Endodermal cell (in vitro differentiated cells): ENCODE measurements at regions not wholly inside any gene's neighbourhood (a gene's known extent, or its start where the extent isn't known, plus 50 kb on each side); places are given as distances from the start of the nearest gene placed in this dataset.

Experiments used
- DNase-seq: peaks from one replicate; pipeline ENCODE4 v3.0.0-alpha.2; 2017
- H3K27ac ChIP-seq: 2 replicates; pipeline ENCODE4 v1.5.1; 2013; ENCODE audit warnings: mild to moderate bottlenecking, low read depth, low read length, moderate library complexity
- H3K27me3 ChIP-seq: 2 replicates; pipeline ENCODE4 v1.6.1; 2013; ENCODE audit warnings: mild to moderate bottlenecking, low read length, moderate library complexity; ENCODE audit not compliant: insufficient read depth, control insufficient read depth, poor library complexity, severe bottlenecking
- H3K36me3 ChIP-seq: 2 replicates; pipeline ENCODE4 v1.7.0; 2013; ENCODE audit warnings: mild to moderate bottlenecking, low read length, moderate library complexity; ENCODE audit not compliant: control insufficient read depth, insufficient read depth
- H3K4me1 ChIP-seq: one replicate; pipeline ENCODE4 v1.7.0; 2013; ENCODE audit warnings: low read length; ENCODE audit not compliant: control insufficient read depth, insufficient read depth
- H3K4me3 ChIP-seq: 2 replicates; pipeline ENCODE4 v1.5.1; 2013; ENCODE audit warnings: mild to moderate bottlenecking, low read length, moderate library complexity
- H3K9ac ChIP-seq: 2 replicates; pipeline ENCODE4 v1.6.1; 2013; ENCODE audit warnings: mild to moderate bottlenecking, low read length, moderate library complexity; ENCODE audit not compliant: poor library complexity, severe bottlenecking; ENCODE audit errors: extremely low read depth
- H3K9me3 ChIP-seq: 2 replicates; pipeline ENCODE4 v1.6.1; 2013; ENCODE audit warnings: mild to moderate bottlenecking, low read length, moderate library complexity; ENCODE audit not compliant: control insufficient read depth
- H3K27ac Mint-ChIP-seq: 2 replicates; pipeline ENCODE4 v1.8.0; 2020; ENCODE audit warnings: mixed read lengths
- H3K27me3 Mint-ChIP-seq: 2 replicates; pipeline ENCODE4 v1.8.0; 2021; ENCODE audit warnings: mild to moderate bottlenecking, mixed read lengths; ENCODE audit not compliant: insufficient read depth
- H3K36me3 Mint-ChIP-seq: 2 replicates; pipeline ENCODE4 v1.8.0; 2020; ENCODE audit warnings: low read depth, mixed read lengths
- H3K4me1 Mint-ChIP-seq: 2 replicates; pipeline ENCODE4 v1.8.0; 2020; ENCODE audit warnings: mixed read lengths
- H3K4me3 Mint-ChIP-seq: 2 replicates; pipeline ENCODE4 v1.8.0; 2020; ENCODE audit warnings: mild to moderate bottlenecking, moderate library complexity, mixed read lengths
- H3K9me3 Mint-ChIP-seq: 2 replicates; pipeline ENCODE4 v1.8.0; 2020; ENCODE audit warnings: mild to moderate bottlenecking, mixed read lengths
- CTCF ChIP-seq: fragments of 200-600 bp; sonication (generic); conservative IDR thresholded peaks from 2 replicates; pipeline ENCODE4 v1.5.0; 2021; ENCODE audit warnings: antibody characterized with exemption, mild to moderate bottlenecking
- WGBS, 2 experiments: methylation state at CpG; one replicate each; pipeline versions ENCODE4 v1.1.5 to v1.1.7; 2013; ENCODE audit warnings: missing lambda C conversion rate in 2 of 2, mixed read lengths in 1 of 2; ENCODE audit not compliant: insufficient coverage in 1 of 2, insufficient read length in 1 of 2; 5-methylcytosine and 5-hydroxymethylcytosine counted together

GRCh38 chr12:90038289-90038688, 329.7 kb upstream of the ATP2B1 start:
- H3K27me3 Mint-ChIP-seq: no peaks in the 10 kb centered on the region
- Histone ChIP-seq H3K27me3 (no peaks in the 10 kb centered on the region), H3K4me1 (no peaks in the 10 kb centered on the region), H3K4me3 (no peak overlapping the region), H3K9ac (no peak overlapping the region), H3K36me3 (no peaks in the 10 kb centered on the region), H3K9me3 (no peaks in the 10 kb centered on the region), H3K27ac (no peak overlapping the region)
- no peaks in the 10 kb centered on the region for H3K9me3 Mint-ChIP-seq
- no peak for DNase-seq
- H3K4me3 Mint-ChIP-seq: no peak overlapping the region
- no peak for TF ChIP-seq CTCF
- H3K36me3 Mint-ChIP-seq: no peaks in the 10 kb centered on the region
- H3K27ac Mint-ChIP-seq: no peak overlapping the region
- H3K4me1 Mint-ChIP-seq: no peaks in the 10 kb centered on the region

GRCh38 chr12:90037740-90038139, 329.1 kb upstream of the ATP2B1 start:
- no peak for DNase-seq
- H3K4me3 Mint-ChIP-seq: no peak overlapping the region
- Histone ChIP-seq H3K9ac (no peak overlapping the region), H3K27ac (no peak overlapping the region), H3K4me3 (no peak overlapping the region), H3K27me3 (no peaks in the 10 kb centered on the region), H3K9me3 (no peaks in the 10 kb centered on the region), H3K36me3 (no peaks in the 10 kb centered on the region), H3K4me1 (no peaks in the 10 kb centered on the region)
- H3K36me3 Mint-ChIP-seq: no peaks in the 10 kb centered on the region
- H3K27ac Mint-ChIP-seq: no peak overlapping the region
- WGBS, 2 experiments: 90 to 100% methylated on average over 1 of the region's 1 CpG
- no peaks in the 10 kb centered on the region for H3K4me1 Mint-ChIP-seq
- no peak for TF ChIP-seq CTCF
- no peaks in the 10 kb centered on the region for H3K9me3 Mint-ChIP-seq
- no peaks in the 10 kb centered on the region for H3K27me3 Mint-ChIP-seq

GRCh38 chr12:90036637-90037036, 328.0 kb upstream of the ATP2B1 start:
- Histone ChIP-seq H3K27me3 (no peaks in the 10 kb centered on the region), H3K4me3 (no peak overlapping the region), H3K9ac (no peak overlapping the region), H3K9me3 (no peaks in the 10 kb centered on the region), H3K4me1 (no peaks in the 10 kb centered on the region), H3K27ac (no peak overlapping the region), H3K36me3 (no peaks in the 10 kb centered on the region)
- H3K36me3 Mint-ChIP-seq: no peaks in the 10 kb centered on the region
- H3K27ac Mint-ChIP-seq: no peak overlapping the region
- no peak for TF ChIP-seq CTCF
- no peaks in the 10 kb centered on the region for H3K9me3 Mint-ChIP-seq
- no peaks in the 10 kb centered on the region for H3K27me3 Mint-ChIP-seq
- WGBS, 2 experiments: 86% methylated on average over 1 of the region's 2 CpGs; no CpG with 5 or more reads in 1 of the 2 experiments
- no peaks in the 10 kb centered on the region for H3K4me1 Mint-ChIP-seq
- no peak for DNase-seq
- no peak overlapping the region for H3K4me3 Mint-ChIP-seq
